ENCODE measurements at regions not wholly inside any gene's neighbourhood (a gene's known extent, or its start where the extent isn't known, plus 50 kb on each side); places are given as distances from the start of the nearest gene placed in this dataset.
"Not testable (repeated sequence)": the region's sequence is repeated elsewhere in the genome, so short reads cannot be mapped to it uniquely, and the experiment has no call there.

DNA sequence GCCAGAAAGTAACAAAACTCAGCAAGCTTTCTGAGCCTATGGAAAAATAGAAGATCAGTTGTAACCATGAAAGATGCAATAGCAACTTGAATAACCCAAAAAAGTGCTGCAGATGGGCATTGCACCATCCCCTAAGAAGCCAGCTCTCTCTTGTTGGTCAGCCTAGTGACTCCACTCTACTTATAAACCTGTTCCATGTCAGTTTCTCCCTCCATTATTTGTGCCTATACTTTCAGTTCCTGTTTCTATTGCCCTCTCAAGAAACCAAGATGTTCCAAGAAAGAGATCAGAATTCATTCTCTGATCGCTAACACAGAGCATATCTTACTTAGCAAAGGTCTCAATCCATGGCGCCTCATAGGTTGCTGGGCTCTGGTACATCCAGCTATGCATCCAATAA is 170.3 kb upstream of the MAP2 start:
- 70% methylated on average over 2 of the region's 2 CpGs for WGBS
- H3K27me3 ChIP-seq (ENCODE audit: control insufficient read depth in 2 of 2, insufficient read depth in 1 of 2, low read length in 1 of 2), result no peaks in the 10 kb centered on the region
- no peaks in the 10 kb centered on the region for H3K9me3 ChIP-seq (ENCODE audit: control insufficient read depth in 2 of 2, insufficient read depth in 1 of 2, low read length in 1 of 2)
- H3K36me3 ChIP-seq (ENCODE audit: control insufficient read depth in 2 of 2, insufficient read depth in 2 of 2, low read length in 1 of 2), result no peaks in the 10 kb centered on the region
- no peak for DNase-seq (ENCODE audit: low read depth in 6 of 9, low spot score in 9 of 9)
- no peaks in the 10 kb centered on the region for H3K4me1 ChIP-seq (ENCODE audit: control insufficient read depth in 2 of 2, insufficient read depth in 2 of 2, low read length in 2 of 2)
- no peak overlapping the region for H3K4me3 ChIP-seq (ENCODE audit: low read length in 2 of 2)
- no peak overlapping the region for H3K27ac ChIP-seq (ENCODE audit: low read depth in 1 of 2, low read length in 1 of 2)

GRCh38 chr2:209259767-209260166 is 164.1 kb upstream of the MAP2 start:
- Histone ChIP-seq H3K36me3 (ENCODE audit: control insufficient read depth in 2 of 2, insufficient read depth in 2 of 2, low read length in 1 of 2) (no peaks in the 10 kb centered on the region), H3K9me3 (ENCODE audit: control insufficient read depth in 2 of 2, insufficient read depth in 1 of 2, low read length in 1 of 2) (no peaks in the 10 kb centered on the region), H3K4me1 (ENCODE audit: control insufficient read depth in 2 of 2, insufficient read depth in 2 of 2, low read length in 2 of 2) (no peaks in the 10 kb centered on the region), H3K27me3 (ENCODE audit: control insufficient read depth in 2 of 2, insufficient read depth in 1 of 2, low read length in 1 of 2) (no peaks in the 10 kb centered on the region), H3K4me3 (ENCODE audit: low read length in 2 of 2) (no peak overlapping the region), H3K27ac (ENCODE audit: low read depth in 1 of 2, low read length in 1 of 2) (no peak overlapping the region)
- WGBS, result 97% methylated on average over 7 of the region's 7 CpGs
- DNase-seq (ENCODE audit: low read depth in 6 of 9, low spot score in 9 of 9), result no peak

DNA sequence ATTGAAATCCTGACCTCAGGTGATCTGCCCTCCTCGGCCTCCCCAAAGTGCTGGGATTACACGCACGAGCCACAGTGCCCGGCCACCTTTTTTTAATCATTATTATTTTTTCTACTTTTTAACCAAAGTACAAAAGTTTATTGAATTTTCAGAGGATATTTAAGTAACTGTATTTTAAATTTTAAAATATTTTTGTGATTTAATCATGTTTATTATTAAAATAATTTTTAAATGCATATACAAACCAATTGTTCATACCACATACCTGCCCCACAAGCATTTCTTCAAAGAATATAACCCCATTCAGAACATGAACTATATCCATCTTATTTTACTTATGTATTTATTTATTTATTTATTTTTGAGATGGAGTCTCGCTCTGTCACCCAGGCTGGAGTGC is 163.6 kb upstream of the MAP2 start:
- Histone ChIP-seq H3K36me3 (ENCODE audit: control insufficient read depth in 2 of 2, insufficient read depth in 2 of 2, low read length in 1 of 2) (no peaks in the 10 kb centered on the region), H3K4me1 (ENCODE audit: control insufficient read depth in 2 of 2, insufficient read depth in 2 of 2, low read length in 2 of 2) (no peaks in the 10 kb centered on the region), H3K4me3 (ENCODE audit: low read length in 2 of 2) (no peak overlapping the region), H3K27ac (ENCODE audit: low read depth in 1 of 2, low read length in 1 of 2) (no peak overlapping the region), H3K9me3 (ENCODE audit: control insufficient read depth in 2 of 2, insufficient read depth in 1 of 2, low read length in 1 of 2) (no peaks in the 10 kb centered on the region), H3K27me3 (ENCODE audit: control insufficient read depth in 2 of 2, insufficient read depth in 1 of 2, low read length in 1 of 2) (no peaks in the 10 kb centered on the region)
- DNase-seq (ENCODE audit: low read depth in 6 of 9, low spot score in 9 of 9), result no peak
- 97% methylated on average over 5 of the region's 5 CpGs for WGBS

DNA sequence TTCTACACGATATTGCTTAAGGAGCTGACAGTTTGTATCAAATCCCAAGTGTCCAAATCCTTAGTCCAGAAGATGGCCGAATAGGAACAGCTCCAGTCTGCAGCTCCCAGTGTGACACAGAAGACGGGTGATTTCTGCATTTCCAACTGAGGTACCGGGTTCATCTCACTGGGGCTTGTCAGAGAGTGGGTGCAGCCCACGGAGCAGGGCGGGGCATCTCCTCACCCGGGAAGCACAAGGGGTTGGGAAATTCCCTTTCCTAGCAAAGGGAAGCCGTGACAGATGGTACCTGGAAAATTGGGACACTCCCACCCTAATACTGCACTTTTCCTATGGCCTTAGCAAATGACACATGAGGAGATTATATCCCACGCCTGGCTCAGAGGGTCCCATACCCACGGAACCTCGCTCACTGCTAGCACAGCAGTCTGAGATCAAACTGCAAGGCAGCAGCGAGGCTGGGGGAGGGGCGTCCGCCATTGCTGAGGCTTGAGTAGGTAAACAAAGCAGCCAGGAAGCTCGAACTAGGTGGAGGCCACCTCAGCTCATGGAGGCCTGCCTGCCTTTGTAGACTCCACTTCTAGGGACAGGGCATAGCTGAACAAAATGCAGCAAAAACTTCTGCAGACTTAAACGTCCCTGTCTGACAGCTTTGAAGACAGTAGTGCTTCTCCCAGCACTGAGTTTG is 162.3 kb upstream of the MAP2 start:
- not testable (repeated sequence) for DNase-seq (ENCODE audit: low read depth in 6 of 9, low spot score in 9 of 9); H3K27me3 ChIP-seq (ENCODE audit: control insufficient read depth in 2 of 2, insufficient read depth in 1 of 2, low read length in 1 of 2); H3K4me3 ChIP-seq (ENCODE audit: low read length in 2 of 2); H3K27ac ChIP-seq (ENCODE audit: low read depth in 1 of 2, low read length in 1 of 2); H3K9me3 ChIP-seq (ENCODE audit: control insufficient read depth in 2 of 2, insufficient read depth in 1 of 2, low read length in 1 of 2); H3K4me1 ChIP-seq (ENCODE audit: control insufficient read depth in 2 of 2, insufficient read depth in 2 of 2, low read length in 2 of 2); H3K36me3 ChIP-seq (ENCODE audit: control insufficient read depth in 2 of 2, insufficient read depth in 2 of 2, low read length in 1 of 2)
- WGBS, result 94% methylated on average over 16 of the region's 16 CpGs

DNA sequence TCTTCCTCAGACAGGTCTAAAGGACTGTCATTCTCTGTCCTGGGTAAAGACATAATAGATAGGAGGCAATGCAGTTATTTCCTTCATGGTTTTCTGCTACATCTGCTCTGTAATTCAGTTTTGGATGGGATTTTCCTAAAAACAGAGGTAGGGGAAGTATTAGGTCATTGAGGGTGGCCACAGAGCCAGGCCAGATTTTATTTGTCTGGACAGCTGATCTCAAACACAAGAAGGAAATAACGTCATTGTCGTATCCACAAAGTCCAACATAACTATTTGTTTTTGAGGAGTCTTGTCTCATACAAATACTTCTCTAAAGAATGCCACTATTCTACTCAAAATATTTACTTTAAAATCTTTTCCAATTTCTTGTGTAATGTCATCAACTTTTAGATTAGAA is 154.8 kb upstream of the MAP2 start:
- H3K4me1 ChIP-seq (ENCODE audit: control insufficient read depth in 2 of 2, insufficient read depth in 2 of 2, low read length in 2 of 2), result no peaks in the 10 kb centered on the region
- WGBS, result 67% methylated on average over 2 of the region's 2 CpGs
- no peaks in the 10 kb centered on the region for H3K9me3 ChIP-seq (ENCODE audit: control insufficient read depth in 2 of 2, insufficient read depth in 1 of 2, low read length in 1 of 2)
- no peak overlapping the region for H3K27ac ChIP-seq (ENCODE audit: low read depth in 1 of 2, low read length in 1 of 2)
- H3K36me3 ChIP-seq (ENCODE audit: control insufficient read depth in 2 of 2, insufficient read depth in 2 of 2, low read length in 1 of 2), result no peaks in the 10 kb centered on the region
- no peak overlapping the region for H3K4me3 ChIP-seq (ENCODE audit: low read length in 2 of 2)
- no peak for DNase-seq (ENCODE audit: low read depth in 6 of 9, low spot score in 9 of 9)
- no peaks in the 10 kb centered on the region for H3K27me3 ChIP-seq (ENCODE audit: control insufficient read depth in 2 of 2, insufficient read depth in 1 of 2, low read length in 1 of 2)

DNA sequence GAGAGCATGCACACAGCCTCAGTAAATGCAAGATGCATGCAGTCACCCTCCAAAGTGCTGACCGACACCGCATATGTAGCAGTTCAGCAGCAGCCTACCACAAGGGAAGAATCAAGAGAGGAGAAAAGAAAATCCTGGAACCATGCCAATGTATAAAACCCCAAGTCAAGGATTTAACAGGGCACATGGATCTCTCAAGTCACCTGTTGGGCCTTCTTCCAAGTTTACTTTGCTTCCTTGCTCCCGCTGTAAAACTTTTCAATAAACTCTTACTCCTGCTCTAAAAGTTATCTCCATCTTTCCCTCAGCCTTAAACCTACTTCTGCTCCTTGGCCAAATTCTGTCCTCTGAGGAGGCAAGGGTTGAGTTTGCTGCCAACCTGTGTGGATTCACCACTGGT is 147.8 kb upstream of the MAP2 start:
- Histone ChIP-seq H3K27ac (ENCODE audit: low read depth in 1 of 2, low read length in 1 of 2) (no peak overlapping the region), H3K4me3 (ENCODE audit: low read length in 2 of 2) (no peak overlapping the region), H3K36me3 (ENCODE audit: control insufficient read depth in 2 of 2, insufficient read depth in 2 of 2, low read length in 1 of 2) (no peaks in the 10 kb centered on the region), H3K27me3 (ENCODE audit: control insufficient read depth in 2 of 2, insufficient read depth in 1 of 2, low read length in 1 of 2) (no peaks in the 10 kb centered on the region), H3K4me1 (ENCODE audit: control insufficient read depth in 2 of 2, insufficient read depth in 2 of 2, low read length in 2 of 2) (no peaks in the 10 kb centered on the region), H3K9me3 (ENCODE audit: control insufficient read depth in 2 of 2, insufficient read depth in 1 of 2, low read length in 1 of 2) (no peaks in the 10 kb centered on the region)
- WGBS, result 96% methylated on average over 3 of the region's 3 CpGs
- no peak for DNase-seq (ENCODE audit: low read depth in 6 of 9, low spot score in 9 of 9)

DNA sequence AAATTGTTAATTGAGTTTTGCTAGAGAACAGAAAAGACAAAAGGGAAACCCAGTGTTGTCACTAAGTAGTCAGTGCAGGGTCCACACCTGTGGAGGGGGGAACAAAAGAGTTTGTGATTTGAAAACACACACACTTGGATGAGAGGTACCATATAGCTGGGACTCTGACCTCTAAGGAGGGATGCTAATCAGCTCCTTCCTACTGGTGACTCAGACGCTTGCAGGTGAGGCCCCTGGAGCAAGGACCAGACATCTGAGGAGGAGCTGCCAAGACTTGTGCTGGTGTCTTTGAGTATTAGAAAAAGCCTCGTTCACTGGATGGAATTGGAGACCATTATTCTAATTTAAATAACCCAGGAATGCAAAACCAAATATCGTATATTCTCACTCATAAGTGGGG is 146.4 kb upstream of the MAP2 start:
- H3K27ac ChIP-seq (ENCODE audit: low read depth in 1 of 2, low read length in 1 of 2), result no peak overlapping the region
- no peak for DNase-seq (ENCODE audit: low read depth in 6 of 9, low spot score in 9 of 9)
- no peak overlapping the region for H3K4me3 ChIP-seq (ENCODE audit: low read length in 2 of 2)
- H3K27me3 ChIP-seq (ENCODE audit: control insufficient read depth in 2 of 2, insufficient read depth in 1 of 2, low read length in 1 of 2), result no peaks in the 10 kb centered on the region
- 91% methylated on average over 3 of the region's 3 CpGs for WGBS
- no peaks in the 10 kb centered on the region for H3K36me3 ChIP-seq (ENCODE audit: control insufficient read depth in 2 of 2, insufficient read depth in 2 of 2, low read length in 1 of 2)
- H3K4me1 ChIP-seq (ENCODE audit: control insufficient read depth in 2 of 2, insufficient read depth in 2 of 2, low read length in 2 of 2), result no peaks in the 10 kb centered on the region
- H3K9me3 ChIP-seq (ENCODE audit: control insufficient read depth in 2 of 2, insufficient read depth in 1 of 2, low read length in 1 of 2), result no peaks in the 10 kb centered on the region

DNA sequence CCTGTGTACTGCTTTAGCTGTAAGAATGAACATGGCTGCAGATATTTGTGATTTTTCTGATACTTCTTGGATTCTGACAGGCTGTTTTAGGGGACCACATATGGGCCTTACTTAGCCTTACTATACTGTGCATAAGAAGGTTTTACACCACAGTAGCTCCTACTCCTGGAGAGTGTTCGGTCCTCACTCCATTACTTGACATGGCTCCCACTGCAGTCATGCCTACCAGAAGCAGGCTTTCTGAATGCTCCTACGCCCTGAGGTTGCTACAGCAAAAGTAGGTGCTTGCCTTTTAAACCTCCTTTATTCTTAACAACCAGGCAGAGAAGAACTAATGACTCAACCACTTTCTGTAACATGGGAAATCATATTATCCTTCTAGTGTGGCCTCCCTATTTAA is 125.2 kb upstream of the MAP2 start:
- no peak overlapping the region for H3K27ac ChIP-seq (ENCODE audit: low read depth in 1 of 2, low read length in 1 of 2)
- no peaks in the 10 kb centered on the region for H3K9me3 ChIP-seq (ENCODE audit: control insufficient read depth in 2 of 2, insufficient read depth in 1 of 2, low read length in 1 of 2)
- H3K4me3 ChIP-seq (ENCODE audit: low read length in 2 of 2), result no peak overlapping the region
- H3K27me3 ChIP-seq (ENCODE audit: control insufficient read depth in 2 of 2, insufficient read depth in 1 of 2, low read length in 1 of 2), result no peaks in the 10 kb centered on the region
- no peaks in the 10 kb centered on the region for H3K4me1 ChIP-seq (ENCODE audit: control insufficient read depth in 2 of 2, insufficient read depth in 2 of 2, low read length in 2 of 2)
- DNase-seq (ENCODE audit: low read depth in 6 of 9, low spot score in 9 of 9), result no peak
- 91% methylated on average over 2 of the region's 2 CpGs for WGBS
- H3K36me3 ChIP-seq (ENCODE audit: control insufficient read depth in 2 of 2, insufficient read depth in 2 of 2, low read length in 1 of 2), result no peaks in the 10 kb centered on the region

- H3K4me3 ChIP-seq (ENCODE audit: low read length in 2 of 2); H3K36me3 ChIP-seq (ENCODE audit: control insufficient read depth in 2 of 2, insufficient read depth in 2 of 2, low read length in 1 of 2); H3K27ac ChIP-seq (ENCODE audit: low read depth in 1 of 2, low read length in 1 of 2); H3K9me3 ChIP-seq (ENCODE audit: control insufficient read depth in 2 of 2, insufficient read depth in 1 of 2, low read length in 1 of 2); DNase-seq (ENCODE audit: low read depth in 6 of 9, low spot score in 9 of 9); H3K27me3 ChIP-seq (ENCODE audit: control insufficient read depth in 2 of 2, insufficient read depth in 1 of 2, low read length in 1 of 2); H3K4me1 ChIP-seq (ENCODE audit: control insufficient read depth in 2 of 2, insufficient read depth in 2 of 2, low read length in 2 of 2): not testable (repeated sequence)
- 95% methylated on average over 11 of the region's 11 CpGs for WGBS
Measured at GRCh38 chr2:209299478-209299877, 124.4 kb upstream of the MAP2 start.

DNA sequence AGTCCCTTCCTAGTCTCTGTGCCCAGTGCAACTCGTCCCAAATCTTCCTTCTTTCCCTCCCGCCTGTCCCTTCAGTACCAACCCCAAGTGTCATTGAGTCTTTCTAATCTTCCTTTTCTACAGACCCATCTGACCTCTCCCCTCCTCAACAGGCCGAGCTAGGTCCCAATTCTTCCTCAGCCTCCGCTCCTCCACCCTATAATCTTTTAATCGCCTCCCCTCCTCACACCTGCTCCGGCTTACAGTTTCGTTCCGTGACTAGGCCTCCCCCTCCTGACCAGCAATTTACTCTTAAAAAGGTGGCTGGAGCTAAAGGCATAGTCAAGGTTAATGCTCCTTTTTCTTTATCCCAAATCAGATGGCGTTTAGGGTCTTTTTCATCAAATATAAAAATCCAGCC is 123.1 kb upstream of the MAP2 start:
- H3K4me3 ChIP-seq (ENCODE audit: low read length in 2 of 2); DNase-seq (ENCODE audit: low read depth in 6 of 9, low spot score in 9 of 9); H3K4me1 ChIP-seq (ENCODE audit: control insufficient read depth in 2 of 2, insufficient read depth in 2 of 2, low read length in 2 of 2); H3K36me3 ChIP-seq (ENCODE audit: control insufficient read depth in 2 of 2, insufficient read depth in 2 of 2, low read length in 1 of 2); H3K27ac ChIP-seq (ENCODE audit: low read depth in 1 of 2, low read length in 1 of 2); H3K27me3 ChIP-seq (ENCODE audit: control insufficient read depth in 2 of 2, insufficient read depth in 1 of 2, low read length in 1 of 2); H3K9me3 ChIP-seq (ENCODE audit: control insufficient read depth in 2 of 2, insufficient read depth in 1 of 2, low read length in 1 of 2): not testable (repeated sequence)
- WGBS, result 94% methylated on average over 9 of the region's 9 CpGs
